Stimulated activated memory B cell treated with anti-CD40 and anti-IgM and Interleukin-4, amounts not matched to agents 10 μg/mL and 1 μg/mL and 100 μg/mL, for 72 hours (primary cell): ENCODE measurements at regions not wholly inside any gene's neighbourhood (a gene's known extent, or its start where the extent isn't known, plus 50 kb on each side); places are given as distances from the start of the nearest gene placed in this dataset.
A peak's percentile ranks its signal among the peaks of the same experiment; 100 is the strongest.
"Not testable (repeated sequence)": the region's sequence is repeated elsewhere in the genome, so short reads cannot be mapped to it uniquely, and the experiment has no call there.

ENCODE experiments used
- ATAC-seq: fragments of 150-1000 bp; cut with Tn5 transposase; 2 replicates; pipeline ENCODE4 v1.10.0; 2021
- H3K27ac Mint-ChIP-seq: one replicate; pipeline ENCODE4 v1.8.0; 2022; ENCODE audit warnings: mild to moderate bottlenecking, mixed read lengths
- H3K27me3 Mint-ChIP-seq: one replicate; pipeline ENCODE4 v1.8.0; 2022; ENCODE audit warnings: mixed read lengths
- H3K36me3 Mint-ChIP-seq: one replicate; pipeline ENCODE4 v1.8.0; 2022; ENCODE audit warnings: mixed read lengths
- H3K4me1 Mint-ChIP-seq: one replicate; pipeline ENCODE4 v1.8.0; 2022; ENCODE audit warnings: mixed read lengths
- H3K4me3 Mint-ChIP-seq: one replicate; pipeline ENCODE4 v1.8.0; 2022; ENCODE audit warnings: mild to moderate bottlenecking, moderate library complexity, mixed read lengths
- H3K9me3 Mint-ChIP-seq: one replicate; pipeline ENCODE4 v1.8.0; 2022; ENCODE audit warnings: mixed read lengths

GRCh38 chr6:113758826-113759574 lies 98.1 kb upstream of the MARCKS start:
- Mint-ChIP-seq H3K36me3 (no peaks in the 10 kb centered on the region), H3K9me3 (peaks cover 5% of the 10 kb centered on the region), H3K4me3 (no peak overlapping the region), H3K27me3 (no peaks in the 10 kb centered on the region), H3K4me1 (peaks cover 77% of the 10 kb centered on the region), H3K27ac (peak overlapping the region; percentile 60)
- no peak for ATAC-seq

GRCh38 chr6:113762641-113763040 lies 94.5 kb upstream of the MARCKS start:
- Mint-ChIP-seq H3K4me1 (peaks cover 44% of the 10 kb centered on the region), H3K27ac (peak overlapping the region; percentile 68), H3K4me3 (no peak overlapping the region), H3K9me3 (peaks cover 1% of the 10 kb centered on the region), H3K27me3 (no peaks in the 10 kb centered on the region), H3K36me3 (no peaks in the 10 kb centered on the region)
- ATAC-seq, result no peak

DNA sequence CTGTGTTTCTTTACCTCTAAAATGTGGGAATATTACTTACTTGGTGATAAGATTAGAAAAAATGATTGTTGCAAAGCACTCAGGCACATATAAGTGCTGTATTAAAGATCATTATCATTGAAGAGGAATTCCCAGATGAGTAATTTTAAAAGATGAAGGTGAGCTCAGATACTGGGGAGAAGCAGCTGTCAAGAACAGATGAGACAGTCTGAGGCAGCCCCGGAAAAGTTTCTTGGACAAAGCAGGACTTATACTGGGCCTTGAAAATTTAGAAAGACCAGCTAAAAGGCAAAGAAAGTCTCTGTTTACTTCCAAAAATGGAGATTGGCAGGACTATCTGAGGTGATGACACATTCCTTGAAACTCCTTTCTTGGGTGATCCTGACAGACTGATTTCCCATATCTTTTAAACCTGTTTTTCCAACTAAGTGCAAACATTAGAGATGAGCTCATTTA lies 93.8 kb upstream of the MARCKS start:
- peaks cover 41% of the 10 kb centered on the region for H3K4me1 Mint-ChIP-seq
- no peaks in the 10 kb centered on the region for H3K9me3 Mint-ChIP-seq
- H3K4me3 Mint-ChIP-seq, result no peak overlapping the region

GRCh38 chr6:113763876-113764275 lies 93.3 kb upstream of the MARCKS start:
- peaks cover 37% of the 10 kb centered on the region for H3K4me1 Mint-ChIP-seq
- no peaks in the 10 kb centered on the region for H3K27me3 Mint-ChIP-seq
- ATAC-seq, result peak; percentile 56
- peak overlapping the region; percentile 68 for H3K27ac Mint-ChIP-seq
- H3K4me3 Mint-ChIP-seq, result no peak overlapping the region
- no peaks in the 10 kb centered on the region for H3K9me3 Mint-ChIP-seq
- H3K36me3 Mint-ChIP-seq, result no peaks in the 10 kb centered on the region

More for the DNA sequence above, 93.8 kb upstream of the MARCKS start:
- ATAC-seq, result no peak
- peak overlapping the region; percentile 68 for H3K27ac Mint-ChIP-seq
- H3K36me3 Mint-ChIP-seq, result no peaks in the 10 kb centered on the region
- no peaks in the 10 kb centered on the region for H3K27me3 Mint-ChIP-seq

DNA sequence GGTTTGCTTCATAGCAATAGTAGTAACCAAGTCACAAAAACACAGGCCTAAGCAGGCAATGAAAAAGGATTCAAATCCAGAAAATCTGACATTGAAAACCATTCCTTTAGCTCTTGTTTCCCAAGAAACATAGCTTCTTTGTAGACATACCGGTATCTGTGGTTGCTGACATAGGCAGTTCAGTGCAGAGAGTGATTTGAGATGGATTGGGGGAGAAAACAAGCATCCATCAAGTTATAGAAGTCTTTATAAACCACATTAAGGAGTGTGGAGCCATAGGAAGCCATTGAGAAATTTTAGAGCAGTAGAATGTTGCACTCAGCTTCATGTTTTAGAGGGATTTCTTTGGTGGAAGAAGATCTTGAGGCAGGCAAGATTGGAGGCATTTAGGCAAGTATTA lies 91.2 kb upstream of the MARCKS start:
- Mint-ChIP-seq H3K4me3 (no peak overlapping the region), H3K36me3 (no peaks in the 10 kb centered on the region), H3K27me3 (no peaks in the 10 kb centered on the region), H3K9me3 (no peaks in the 10 kb centered on the region), H3K27ac (no peak overlapping the region), H3K4me1 (peaks cover 30% of the 10 kb centered on the region)
- ATAC-seq, result no peak

- Mint-ChIP-seq H3K4me1 (peaks cover 12% of the 10 kb centered on the region), H3K27me3 (no peaks in the 10 kb centered on the region), H3K36me3 (no peaks in the 10 kb centered on the region), H3K4me3 (no peak overlapping the region), H3K9me3 (no peaks in the 10 kb centered on the region), H3K27ac (no peak overlapping the region)
- ATAC-seq, result no peak
These were observed 89.2 kb upstream of the MARCKS start for GRCh38 chr6:113767985-113768384.

DNA sequence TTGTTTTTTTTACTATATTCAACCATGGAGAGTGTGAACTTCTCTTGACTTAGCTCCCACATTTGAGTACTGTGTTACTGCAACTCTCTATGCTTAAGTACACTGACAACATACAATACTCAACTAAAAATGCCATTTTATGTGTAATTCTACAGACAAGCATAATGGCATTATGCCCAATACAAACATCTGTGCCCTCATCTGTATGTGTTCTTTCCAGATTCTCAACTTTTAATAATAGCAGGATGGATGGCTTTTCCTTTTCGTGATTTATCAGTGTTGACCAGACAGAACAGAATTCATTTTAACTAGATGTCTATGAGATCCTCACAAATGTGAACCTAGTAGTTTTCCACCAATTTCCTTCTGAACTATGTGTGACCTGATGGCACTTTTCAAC lies 84.2 kb upstream of the MARCKS start:
- Mint-ChIP-seq H3K36me3 (no peaks in the 10 kb centered on the region), H3K9me3 (no peaks in the 10 kb centered on the region)

GRCh38 chr6:113774127-113774825 lies 82.9 kb upstream of the MARCKS start:
- H3K27me3 Mint-ChIP-seq, result no peaks in the 10 kb centered on the region

More for the DNA sequence above, 84.2 kb upstream of the MARCKS start:
- Mint-ChIP-seq H3K27me3 (no peaks in the 10 kb centered on the region), H3K4me1 (peaks cover 6% of the 10 kb centered on the region), H3K27ac (no peak overlapping the region), H3K4me3 (no peak overlapping the region)
- ATAC-seq, result no peak

GRCh38 chr6:113776998-113777397 lies 80.1 kb upstream of the MARCKS start:
- H3K27me3 Mint-ChIP-seq, result no peaks in the 10 kb centered on the region
- H3K4me3 Mint-ChIP-seq, result no peak overlapping the region

More at GRCh38 chr6:113774127-113774825, 82.9 kb upstream of the MARCKS start:
- peak; percentile 67 for ATAC-seq
- Mint-ChIP-seq H3K36me3 (no peaks in the 10 kb centered on the region), H3K27ac (no peak overlapping the region), H3K4me1 (peaks cover 7% of the 10 kb centered on the region), H3K4me3 (no peak overlapping the region), H3K9me3 (no peaks in the 10 kb centered on the region)

GRCh38 chr6:113777601-113778000 lies 79.5 kb upstream of the MARCKS start:
- H3K36me3 Mint-ChIP-seq, result no peaks in the 10 kb centered on the region
- H3K27me3 Mint-ChIP-seq, result no peaks in the 10 kb centered on the region
- no peak for ATAC-seq
- no peak overlapping the region for H3K4me3 Mint-ChIP-seq
- H3K4me1 Mint-ChIP-seq, result peaks cover 17% of the 10 kb centered on the region
- H3K27ac Mint-ChIP-seq, result no peak overlapping the region
- no peaks in the 10 kb centered on the region for H3K9me3 Mint-ChIP-seq

More at GRCh38 chr6:113776998-113777397, 80.1 kb upstream of the MARCKS start:
- H3K36me3 Mint-ChIP-seq, result no peaks in the 10 kb centered on the region
- H3K9me3 Mint-ChIP-seq, result no peaks in the 10 kb centered on the region
- H3K27ac Mint-ChIP-seq, result no peak overlapping the region
- H3K4me1 Mint-ChIP-seq, result peaks cover 17% of the 10 kb centered on the region
- no peak for ATAC-seq

DNA sequence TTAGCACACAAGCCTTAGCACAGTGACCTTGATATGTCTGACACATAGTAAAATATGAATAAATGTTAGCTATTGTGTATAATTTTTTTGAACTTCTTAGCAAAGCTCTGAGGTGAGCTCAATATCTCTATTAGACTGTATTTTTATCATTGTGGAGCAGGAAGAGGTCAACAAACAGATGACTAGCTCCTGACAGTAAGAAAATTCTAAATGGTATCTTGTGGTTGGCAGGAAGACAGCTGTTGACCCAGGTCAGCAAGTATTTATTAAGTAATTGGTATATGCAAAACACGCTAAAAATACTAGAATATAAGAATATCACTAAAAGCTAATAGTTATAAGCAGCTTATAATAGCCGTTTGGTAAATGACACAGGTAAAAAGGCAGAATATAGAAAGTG lies 77.5 kb upstream of the MARCKS start:
- Mint-ChIP-seq H3K4me3 (no peak overlapping the region), H3K36me3 (no peaks in the 10 kb centered on the region), H3K27ac (no peak overlapping the region), H3K4me1 (peaks cover 12% of the 10 kb centered on the region), H3K9me3 (no peaks in the 10 kb centered on the region), H3K27me3 (no peaks in the 10 kb centered on the region)
- no peak for ATAC-seq

- Mint-ChIP-seq H3K27ac (no peak overlapping the region), H3K4me1 (peaks cover 10% of the 10 kb centered on the region), H3K4me3 (no peak overlapping the region), H3K36me3 (no peaks in the 10 kb centered on the region), H3K27me3 (no peaks in the 10 kb centered on the region), H3K9me3 (no peaks in the 10 kb centered on the region)
- no peak for ATAC-seq
These were observed 74.5 kb upstream of the MARCKS start for GRCh38 chr6:113782636-113783035.

DNA sequence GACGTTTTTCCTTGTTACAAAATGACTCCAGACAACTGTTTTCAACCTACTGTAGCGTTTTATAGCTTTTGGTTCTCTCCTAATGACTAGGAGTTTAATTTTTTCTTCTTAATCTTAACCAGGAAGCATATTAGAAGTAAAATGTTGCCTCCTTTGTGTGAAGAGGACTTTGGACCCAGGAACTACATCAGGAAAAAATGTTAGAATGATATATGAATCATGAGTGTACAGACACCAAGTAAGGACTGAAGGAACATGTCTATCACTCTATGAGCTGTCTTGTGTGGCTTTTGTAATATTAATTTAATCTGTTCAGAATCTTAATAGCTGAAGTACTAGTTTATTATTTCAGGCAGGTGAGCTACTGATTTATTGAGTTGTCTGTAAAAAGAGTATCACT lies 71.0 kb upstream of the MARCKS start:
- Mint-ChIP-seq H3K27ac (no peak overlapping the region), H3K36me3 (no peaks in the 10 kb centered on the region), H3K27me3 (no peaks in the 10 kb centered on the region), H3K9me3 (no peaks in the 10 kb centered on the region), H3K4me1 (no peaks in the 10 kb centered on the region), H3K4me3 (no peak overlapping the region)
- ATAC-seq, result no peak

- Mint-ChIP-seq H3K27me3 (no peaks in the 10 kb centered on the region), H3K9me3 (no peaks in the 10 kb centered on the region), H3K4me1 (no peaks in the 10 kb centered on the region), H3K36me3 (no peaks in the 10 kb centered on the region), H3K27ac (no peak overlapping the region), H3K4me3 (no peak overlapping the region)
- no peak for ATAC-seq
These were observed 68.6 kb upstream of the MARCKS start for GRCh38 chr6:113788586-113788985.

DNA sequence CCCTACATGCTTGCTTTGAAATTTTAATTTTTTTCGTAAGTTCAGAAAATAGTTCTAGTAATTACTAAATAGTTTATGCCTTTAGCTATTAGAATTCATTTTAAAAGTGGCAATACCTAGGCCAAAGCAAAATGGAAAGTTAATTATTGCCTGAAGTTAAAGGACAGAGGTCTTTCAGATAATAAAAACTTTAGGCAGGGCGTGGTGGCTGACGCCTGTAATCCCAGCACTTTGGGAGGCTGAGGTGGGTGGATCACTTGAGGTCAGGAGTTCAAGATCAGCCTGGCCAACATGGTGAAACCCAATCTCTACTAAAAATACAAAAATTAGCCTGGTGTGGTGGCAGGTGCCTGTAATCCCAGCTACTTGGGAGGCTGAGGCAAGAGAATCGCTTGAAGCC lies 65.9 kb upstream of the MARCKS start:
- not testable (repeated sequence) for ATAC-seq, H3K4me3 Mint-ChIP-seq, H3K9me3 Mint-ChIP-seq, H3K27ac Mint-ChIP-seq, H3K36me3 Mint-ChIP-seq, H3K4me1 Mint-ChIP-seq, H3K27me3 Mint-ChIP-seq

DNA sequence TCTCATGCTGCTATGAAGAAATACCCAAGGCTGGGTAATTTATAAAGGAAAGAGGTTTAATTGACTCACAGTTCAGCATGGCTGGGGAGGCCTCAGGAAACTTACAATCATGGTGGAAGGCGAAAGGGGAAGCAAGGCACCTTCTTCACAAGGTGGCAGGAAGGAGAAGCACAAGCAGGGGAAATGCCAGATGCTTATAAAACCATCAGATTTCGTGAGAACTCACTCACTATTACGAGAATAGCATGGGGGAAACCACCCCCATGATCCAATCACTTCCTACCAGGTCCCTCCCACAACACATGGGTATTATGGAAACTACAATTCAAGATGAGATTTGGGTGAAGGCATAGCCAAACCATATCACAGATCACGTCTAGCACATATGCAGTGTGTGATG lies 61.8 kb upstream of the MARCKS start:
- not testable (repeated sequence) for ATAC-seq, H3K27me3 Mint-ChIP-seq, H3K36me3 Mint-ChIP-seq, H3K9me3 Mint-ChIP-seq, H3K4me3 Mint-ChIP-seq, H3K4me1 Mint-ChIP-seq
- peak overlapping the region; percentile 31 for H3K27ac Mint-ChIP-seq
